Esophagus muscularis mucosa (tissue), 3 donors: ENCODE measurements at regions not wholly inside any gene's neighbourhood (a gene's known extent, or its start where the extent isn't known, plus 50 kb on each side); places are given as distances from the start of the nearest gene placed in this dataset.

Experiments
- POLR2AphosphoS5 ChIP-seq, 2 donors: sonication (generic); formaldehyde crosslinking; IDR thresholded peaks; one replicate each; pipeline ENCODE4 v1.6.1; 2017; ENCODE audit warnings: antibody characterized with exemption in 2 of 2
- TF ChIP-seq, protein P1 (sequence below), 3 experiments: fragments of 200-600 bp in 2 of 3; fragments of 450-650 bp in 1 of 3; sonication (generic) in 2 of 3; IDR thresholded peaks; one replicate each; pipeline ENCODE4 v1.5.1; 2017 to 2019; ENCODE audit warnings: antibody characterized with exemption in 3 of 3, mild to moderate bottlenecking in 2 of 3, moderate library complexity in 1 of 3

DNA sequence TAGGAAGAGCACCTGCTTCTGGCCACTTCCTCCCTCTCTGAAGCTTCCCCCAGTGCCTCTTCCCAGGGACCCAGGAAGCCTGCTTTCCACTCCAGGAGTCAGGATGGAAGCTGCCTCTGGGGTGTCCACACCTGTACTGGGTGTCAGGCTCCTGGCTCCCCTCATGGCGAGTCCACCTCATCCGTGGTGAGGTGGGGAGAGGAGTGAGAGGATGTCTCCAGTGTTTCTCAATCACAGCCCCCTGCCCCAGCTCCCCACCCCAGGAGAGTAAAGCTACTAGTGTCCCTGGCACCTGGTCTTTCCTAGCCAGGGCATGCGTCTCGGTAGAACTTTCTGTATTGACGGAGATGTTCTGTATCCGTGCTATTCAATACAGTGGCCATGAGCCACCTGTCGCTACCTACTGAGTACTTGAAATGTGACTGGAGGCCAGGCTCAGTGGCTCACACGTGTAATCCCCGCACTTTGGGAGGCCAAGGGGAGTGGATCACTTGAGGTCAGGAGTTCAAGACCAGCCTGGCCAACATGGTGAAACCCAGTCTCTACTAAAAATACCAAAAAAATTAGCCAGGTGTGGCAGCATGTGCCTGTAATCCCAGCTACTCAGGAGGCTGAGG is 171.2 kb upstream of the HAAO start:
- TF ChIP-seq, protein P1, sequence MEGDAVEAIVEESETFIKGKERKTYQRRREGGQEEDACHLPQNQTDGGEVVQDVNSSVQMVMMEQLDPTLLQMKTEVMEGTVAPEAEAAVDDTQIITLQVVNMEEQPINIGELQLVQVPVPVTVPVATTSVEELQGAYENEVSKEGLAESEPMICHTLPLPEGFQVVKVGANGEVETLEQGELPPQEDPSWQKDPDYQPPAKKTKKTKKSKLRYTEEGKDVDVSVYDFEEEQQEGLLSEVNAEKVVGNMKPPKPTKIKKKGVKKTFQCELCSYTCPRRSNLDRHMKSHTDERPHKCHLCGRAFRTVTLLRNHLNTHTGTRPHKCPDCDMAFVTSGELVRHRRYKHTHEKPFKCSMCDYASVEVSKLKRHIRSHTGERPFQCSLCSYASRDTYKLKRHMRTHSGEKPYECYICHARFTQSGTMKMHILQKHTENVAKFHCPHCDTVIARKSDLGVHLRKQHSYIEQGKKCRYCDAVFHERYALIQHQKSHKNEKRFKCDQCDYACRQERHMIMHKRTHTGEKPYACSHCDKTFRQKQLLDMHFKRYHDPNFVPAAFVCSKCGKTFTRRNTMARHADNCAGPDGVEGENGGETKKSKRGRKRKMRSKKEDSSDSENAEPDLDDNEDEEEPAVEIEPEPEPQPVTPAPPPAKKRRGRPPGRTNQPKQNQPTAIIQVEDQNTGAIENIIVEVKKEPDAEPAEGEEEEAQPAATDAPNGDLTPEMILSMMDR (IDR thresholded peaks at IDR 0.05) = no peak
- TF ChIP-seq POLR2AphosphoS5 (IDR thresholded peaks at IDR 0.05) = no peak
